RWPE2 (cell line): ENCODE measurements at regions not wholly inside any gene's neighbourhood (a gene's known extent, or its start where the extent isn't known, plus 50 kb on each side); places are given as distances from the start of the nearest gene placed in this dataset.

Experiments used
- ATAC-seq: fragments of 200-7000 bp; cut with Tn5 transposase; 3 replicates; pipeline ENCODE4 v1.9.1; 2021; ENCODE audit warnings: low read depth
- DNase-seq: peaks from one replicate; pipeline ENCODE4 v3.0.0-alpha.2; 2020; ENCODE audit warnings: low spot score
- H3K27ac ChIP-seq: fragments of 450-650 bp; 2 replicates; pipeline ENCODE4 v1.5.1; 2017; ENCODE audit warnings: mild to moderate bottlenecking; ENCODE audit not compliant: poor library complexity, severe bottlenecking
- H3K27me3 ChIP-seq: fragments of 250-450 bp; sonication (Bioruptor Pico); 2 replicates; pipeline ENCODE4 v1.5.1; 2021; ENCODE audit warnings: mild to moderate bottlenecking, moderate library complexity; ENCODE audit not compliant: insufficient read depth, poor library complexity, severe bottlenecking
- H3K36me3 ChIP-seq: fragments of 250-450 bp; sonication (Bioruptor Pico); 2 replicates; pipeline ENCODE4 v1.5.1; 2020; ENCODE audit warnings: low read depth, mild to moderate bottlenecking, moderate library complexity
- H3K4me1 ChIP-seq: fragments of 250-450 bp; sonication (Bioruptor Pico); 2 replicates; pipeline ENCODE4 v1.5.1; 2021; ENCODE audit warnings: mild to moderate bottlenecking, moderate library complexity; ENCODE audit not compliant: insufficient read depth, poor library complexity, severe bottlenecking
- H3K4me3 ChIP-seq: fragments of 250-450 bp; sonication (Bioruptor Pico); 2 replicates; pipeline ENCODE4 v1.5.1; 2021; ENCODE audit warnings: mild to moderate bottlenecking, moderate library complexity; ENCODE audit not compliant: severe bottlenecking
- H3K9me3 ChIP-seq: fragments of 250-450 bp; sonication (Bioruptor Pico); 2 replicates; pipeline ENCODE4 v1.5.1; 2021; ENCODE audit warnings: mild to moderate bottlenecking, moderate library complexity; ENCODE audit not compliant: severe bottlenecking
- CTCF ChIP-seq: fragments of 450-650 bp; IDR thresholded peaks from one replicate; pipeline ENCODE4 v1.5.1; 2017; ENCODE audit warnings: mild to moderate bottlenecking, moderate library complexity; ENCODE audit not compliant: poor library complexity, severe bottlenecking

DNA sequence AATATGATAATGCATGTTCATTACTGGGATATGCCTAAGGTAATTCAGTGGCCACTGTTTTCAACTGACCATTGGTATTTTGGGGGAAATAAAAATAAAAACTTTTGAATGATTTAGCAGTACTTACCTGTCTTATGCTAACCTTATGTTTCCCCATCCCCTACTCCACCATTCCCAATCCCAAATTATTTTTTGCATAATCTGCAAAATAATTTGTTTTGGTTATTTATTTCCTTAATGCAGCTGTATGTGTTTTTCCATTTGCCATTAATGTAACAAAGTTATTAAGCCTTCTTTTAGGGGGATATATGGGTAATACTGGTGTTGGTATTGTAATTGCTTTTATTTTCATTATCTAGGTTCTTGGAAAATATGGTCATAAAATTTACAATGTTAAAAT, 213.9 kb upstream of the GULP1 start:
- DNase-seq: no peak
- Histone ChIP-seq H3K9me3 (no peaks in the 10 kb centered on the region), H3K36me3 (no peaks in the 10 kb centered on the region), H3K27me3 (no peaks in the 10 kb centered on the region), H3K4me3 (no peak overlapping the region), H3K4me1 (no peaks in the 10 kb centered on the region), H3K27ac (no peak overlapping the region)
- no peak for ATAC-seq
- TF ChIP-seq CTCF: no peak

DNA sequence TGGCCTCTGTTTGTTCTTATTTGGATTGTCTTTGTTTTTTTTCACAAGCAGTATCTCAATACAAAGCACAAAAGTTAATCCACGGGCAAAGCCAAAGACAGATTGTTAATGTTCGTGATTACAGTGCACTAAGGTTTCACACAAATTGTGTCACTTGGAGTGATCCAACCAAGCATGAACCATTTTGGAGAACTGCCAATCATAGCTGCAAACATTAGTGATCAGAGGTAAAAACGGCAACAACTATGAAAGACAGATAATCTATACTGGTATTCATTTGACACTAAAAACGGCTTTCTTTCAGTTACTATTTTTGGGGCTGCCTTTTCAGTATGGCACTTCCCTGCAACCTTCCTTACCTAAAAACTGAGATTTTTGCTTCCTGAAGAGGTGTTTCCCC, 213.1 kb upstream of the GULP1 start:
- no peaks in the 10 kb centered on the region for H3K4me1 ChIP-seq
- no peak for ATAC-seq
- TF ChIP-seq CTCF: no peak

DNA sequence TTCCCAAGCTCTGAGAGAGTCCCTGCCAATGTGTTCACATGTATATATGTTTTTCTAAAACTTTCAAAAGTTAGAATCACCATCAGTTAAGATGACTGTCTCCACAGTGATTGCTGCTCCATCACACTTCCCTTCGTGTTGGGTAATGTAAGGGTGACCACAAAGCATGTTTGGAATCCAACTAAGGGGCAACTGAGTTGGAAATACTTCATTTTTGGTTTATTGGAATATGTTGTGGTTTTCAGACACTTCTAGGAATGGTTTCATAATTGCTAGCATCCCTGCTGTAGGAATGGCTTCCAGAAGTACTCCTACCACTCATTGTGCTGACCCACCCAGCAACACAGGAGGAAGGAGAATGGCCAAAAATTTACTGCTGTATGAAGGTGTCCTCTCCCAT, 212.5 kb upstream of the GULP1 start:
- H3K4me1 ChIP-seq: no peaks in the 10 kb centered on the region
- TF ChIP-seq CTCF: no peak
- no peak overlapping the region for H3K4me3 ChIP-seq
- H3K27me3 ChIP-seq: no peaks in the 10 kb centered on the region
- 0 out of 3 replicates have a peak, but pooled peaks have one; percentile 17 for ATAC-seq
- no peak overlapping the region for H3K27ac ChIP-seq
- no peaks in the 10 kb centered on the region for H3K36me3 ChIP-seq
- DNase-seq: no peak
- H3K9me3 ChIP-seq: no peaks in the 10 kb centered on the region

More for the DNA sequence above, 213.1 kb upstream of the GULP1 start:
- Histone ChIP-seq H3K9me3 (no peaks in the 10 kb centered on the region), H3K4me3 (no peak overlapping the region), H3K27me3 (no peaks in the 10 kb centered on the region), H3K27ac (no peak overlapping the region), H3K36me3 (no peaks in the 10 kb centered on the region)
- DNase-seq: no peak

DNA sequence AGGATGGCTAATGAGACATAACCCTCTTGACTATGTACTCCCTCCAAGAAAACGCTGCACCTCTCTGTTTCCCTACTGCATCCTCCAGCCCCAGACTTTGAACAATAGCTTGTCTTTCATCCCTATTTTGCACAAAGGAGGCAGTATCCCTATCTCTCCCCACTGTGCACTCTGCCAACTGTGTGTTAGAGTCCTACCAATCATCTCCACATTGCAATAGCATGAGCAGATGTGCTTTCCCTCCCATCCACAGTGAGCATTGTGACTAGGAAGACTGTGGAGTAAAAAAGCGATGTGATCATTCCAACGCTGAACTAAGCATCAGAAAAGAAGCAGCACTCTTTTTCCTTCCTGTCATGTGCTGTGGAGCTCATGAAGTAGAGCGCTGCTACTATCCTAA, 206.3 kb upstream of the GULP1 start:
- no peaks in the 10 kb centered on the region for H3K9me3 ChIP-seq
- no peaks in the 10 kb centered on the region for H3K4me1 ChIP-seq
- no peaks in the 10 kb centered on the region for H3K36me3 ChIP-seq
- H3K27me3 ChIP-seq: no peaks in the 10 kb centered on the region
- ATAC-seq (no peak), DNase-seq (no peak)
- H3K4me3 ChIP-seq: no peak overlapping the region
- TF ChIP-seq CTCF: no peak
- no peak overlapping the region for H3K27ac ChIP-seq

- Histone ChIP-seq H3K4me1 (no peaks in the 10 kb centered on the region), H3K9me3 (no peaks in the 10 kb centered on the region), H3K36me3 (no peaks in the 10 kb centered on the region), H3K27me3 (no peaks in the 10 kb centered on the region), H3K27ac (no peak overlapping the region), H3K4me3 (no peak overlapping the region)
- TF ChIP-seq CTCF: no peak
- DNase-seq (no peak), ATAC-seq (no peak)
Measured at GRCh38 chr2:188089901-188090300, 201.8 kb upstream of the GULP1 start.
